Tibial nerve (tissue), 4 donors: ENCODE measurements at regions not wholly inside any gene's neighbourhood (a gene's known extent, or its start where the extent isn't known, plus 50 kb on each side); places are given as distances from the start of the nearest gene placed in this dataset.

Experiments
- DNase-seq, 2 donors: peaks; one replicate each; pipeline ENCODE4 v3.0.0-alpha.2; 2019; ENCODE audit warnings: low spot score in 2 of 2
- H3K27ac ChIP-seq, 4 donors: fragments of 200-600 bp; sonication (generic) in 3 of 4; one replicate each; pipeline ENCODE4 v1.5.1; 2017 to 2019; ENCODE audit warnings: mild to moderate bottlenecking in 1 of 4
- H3K27me3 ChIP-seq, 2 donors: fragments of 200-600 bp; sonication (generic) in 1 of 2; one replicate each; pipeline versions ENCODE4 v1.5.1 to v1.6.0; 2017 to 2019
- H3K36me3 ChIP-seq, 3 donors: fragments of 200-600 bp; sonication (generic); one replicate each; pipeline ENCODE4 v1.5.1; 2018 to 2019
- H3K4me1 ChIP-seq, 4 donors: fragments of 200-600 bp; sonication (generic) in 3 of 4; one replicate each; pipeline ENCODE4 v1.5.1; 2017 to 2019
- H3K4me3 ChIP-seq, 4 donors: fragments of 200-600 bp; sonication (generic) in 3 of 4; one replicate each; pipeline ENCODE4 v1.5.1; 2017 to 2019; ENCODE audit warnings: mild to moderate bottlenecking in 1 of 4, moderate library complexity in 1 of 4
- H3K9me3 ChIP-seq, 4 donors: fragments of 200-600 bp; sonication (generic) in 3 of 4; one replicate each; pipeline ENCODE4 v1.5.1; 2017 to 2019
- CTCF ChIP-seq, 5 experiments: fragments of 200-600 bp in 3 of 5; fragments of 450-650 bp in 2 of 5; sonication (generic) in 3 of 5; IDR thresholded peaks; one replicate each; pipeline ENCODE4 v1.5.1; 2016 to 2019; ENCODE audit warnings: antibody characterized with exemption in 5 of 5, mild to moderate bottlenecking in 3 of 5, moderate library complexity in 2 of 5
- EP300 ChIP-seq, 2 donors: sonication (generic); formaldehyde crosslinking; IDR thresholded peaks; one replicate each; pipeline ENCODE4 v1.6.1; 2017; ENCODE audit warnings: antibody characterized with exemption in 2 of 2, mild to moderate bottlenecking in 1 of 2
- POLR2A ChIP-seq, 2 donors: fragments of 450-650 bp; IDR thresholded peaks; one replicate each; pipeline ENCODE4 v1.6.1; 2017; ENCODE audit warnings: antibody characterized with exemption in 2 of 2, mild to moderate bottlenecking in 2 of 2, moderate library complexity in 2 of 2
- WGBS, 2 donors: methylation state at CpG; one replicate each; pipeline ENCODE4 v1.1.5; 2018; 5-methylcytosine and 5-hydroxymethylcytosine counted together

GRCh38 chr2:207405150-207405549 is 124.6 kb upstream of the CREB1 start:
- no peak for TF ChIP-seq POLR2A (IDR thresholded peaks at IDR 0.05)
- no peak for TF ChIP-seq CTCF (IDR thresholded peaks at IDR 0.05)
- no peak for TF ChIP-seq EP300 (IDR thresholded peaks at IDR 0.05)
- DNase-seq, result no peak
- no peaks in the 10 kb centered on the region for H3K36me3 ChIP-seq
- H3K4me1 ChIP-seq, result peaks cover 0 to 14% (median 4%) of the 10 kb centered on the region in 4 donors
- WGBS, 2 donors, result 64 to 83% methylated on average over 2 of the region's 2 CpGs
- H3K27ac ChIP-seq, result no peak overlapping the region
- no peak overlapping the region for H3K4me3 ChIP-seq
- no peaks in the 10 kb centered on the region for H3K27me3 ChIP-seq
- no peaks in the 10 kb centered on the region for H3K9me3 ChIP-seq

GRCh38 chr2:207408086-207408794 is 121.5 kb upstream of the CREB1 start:
- Histone ChIP-seq H3K27ac (no peak overlapping the region), H3K27me3 (no peaks in the 10 kb centered on the region), H3K36me3 (no peaks in the 10 kb centered on the region), H3K9me3 (no peaks in the 10 kb centered on the region), H3K4me3 (no peak overlapping the region), H3K4me1 (peaks cover 0 to 14% (median 4%) of the 10 kb centered on the region in 4 donors)
- WGBS, 2 donors, result 54 to 69% methylated on average over 8 of the region's 8 CpGs
- no peak for TF ChIP-seq CTCF (IDR thresholded peaks at IDR 0.05)
- DNase-seq, result no peak

- 68 to 72% methylated on average over 4 of the region's 4 CpGs for WGBS, 2 donors
Measured at GRCh38 chr2:207409517-207409916, 120.2 kb upstream of the CREB1 start.

GRCh38 chr2:207412787-207413310 is 116.9 kb upstream of the CREB1 start:
- no peak for DNase-seq
- 70 to 76% methylated on average over 6 of the region's 6 CpGs for WGBS, 2 donors
- TF ChIP-seq EP300 (IDR thresholded peaks at IDR 0.05) (no peak), POLR2A (IDR thresholded peaks at IDR 0.05) (no peak), CTCF (IDR thresholded peaks at IDR 0.05) (no peak)

More at GRCh38 chr2:207409517-207409916, 120.2 kb upstream of the CREB1 start:
- Histone ChIP-seq H3K4me3 (no peak overlapping the region), H3K9me3 (no peaks in the 10 kb centered on the region), H3K27me3 (no peaks in the 10 kb centered on the region), H3K4me1 (peaks cover 0 to 14% (median 4%) of the 10 kb centered on the region in 4 donors), H3K36me3 (no peaks in the 10 kb centered on the region), H3K27ac (no peak overlapping the region)
- TF ChIP-seq POLR2A (IDR thresholded peaks at IDR 0.05) (no peak), EP300 (IDR thresholded peaks at IDR 0.05) (no peak), CTCF (IDR thresholded peaks at IDR 0.05) (no peak)
- DNase-seq, result no peak

GRCh38 chr2:207413376-207413907 is 116.3 kb upstream of the CREB1 start:
- H3K27me3 ChIP-seq, result no peaks in the 10 kb centered on the region
- no peak for DNase-seq
- H3K4me1 ChIP-seq, result peaks cover 0 to 12% (median 3%) of the 10 kb centered on the region in 4 donors
- no peak overlapping the region for H3K27ac ChIP-seq
- H3K36me3 ChIP-seq, result no peaks in the 10 kb centered on the region
- WGBS, 2 donors, result 86 to 92% methylated on average over 5 of the region's 5 CpGs
- no peaks in the 10 kb centered on the region for H3K9me3 ChIP-seq
- H3K4me3 ChIP-seq, result no peak overlapping the region
- TF ChIP-seq CTCF (IDR thresholded peaks at IDR 0.05) (no peak), POLR2A (IDR thresholded peaks at IDR 0.05) (no peak), EP300 (IDR thresholded peaks at IDR 0.05) (no peak)

More at GRCh38 chr2:207412787-207413310, 116.9 kb upstream of the CREB1 start:
- no peaks in the 10 kb centered on the region for H3K9me3 ChIP-seq
- no peak overlapping the region for H3K27ac ChIP-seq
- no peak overlapping the region for H3K4me3 ChIP-seq
- H3K4me1 ChIP-seq, result peaks cover 0 to 14% (median 4%) of the 10 kb centered on the region in 4 donors
- H3K36me3 ChIP-seq, result no peaks in the 10 kb centered on the region
- H3K27me3 ChIP-seq, result no peaks in the 10 kb centered on the region
